GM21717 (cell line): ENCODE measurements at regions not wholly inside any gene's neighbourhood (a gene's known extent, or its start where the extent isn't known, plus 50 kb on each side); places are given as distances from the start of the nearest gene placed in this dataset.
A peak's percentile ranks its signal among the peaks of the same experiment; 100 is the strongest.
"Not testable (repeated sequence)": the region's sequence is repeated elsewhere in the genome, so short reads cannot be mapped to it uniquely, and the experiment has no call there.

Experiments
- ATAC-seq: cut with Tn5 transposase; IDR thresholded peaks from one replicate; pipeline ENCODE4 v1.9.1; 2021; ENCODE audit warnings: mild to moderate bottlenecking, moderate library complexity; ENCODE audit not compliant: unreplicated experiment

DNA sequence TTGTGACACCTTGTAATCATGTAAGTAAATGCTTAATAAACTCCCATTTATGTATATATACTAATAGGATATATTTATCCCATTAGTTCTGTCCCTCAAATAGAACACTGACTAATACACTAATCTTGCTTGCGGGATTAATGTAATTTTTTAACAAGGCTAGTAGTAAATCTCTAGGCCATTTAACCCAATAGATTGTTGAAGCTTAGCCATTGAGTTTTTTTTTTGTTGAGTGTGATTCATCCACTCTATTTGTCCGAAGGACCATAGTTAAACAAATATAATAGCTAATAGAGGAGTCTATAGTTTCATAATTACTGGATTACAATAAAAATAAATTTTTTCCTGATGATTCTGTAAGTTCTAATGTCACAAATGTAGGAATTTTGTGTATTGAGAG is 474.4 kb downstream of the CDH9 start:
- no peak for ATAC-seq

DNA sequence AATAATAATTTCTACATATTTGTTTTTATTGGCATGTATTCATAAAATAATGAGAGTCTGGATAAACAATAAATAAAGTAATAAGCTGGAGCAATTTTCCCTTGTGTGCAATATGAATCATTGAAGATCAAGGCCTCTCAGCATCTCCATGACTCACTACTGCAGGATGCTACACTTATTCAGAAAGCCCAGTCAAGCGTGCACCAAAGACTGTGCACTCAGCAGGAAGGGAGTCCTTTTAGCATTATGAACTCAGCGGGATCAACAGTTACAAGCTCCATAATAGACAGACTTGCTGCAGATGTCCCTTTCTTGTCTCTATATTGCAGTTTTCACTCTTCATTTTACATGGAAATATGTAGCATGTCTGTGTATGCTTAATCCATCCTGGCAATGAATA is 485.3 kb downstream of the CDH9 start:
- ATAC-seq: no peak

DNA sequence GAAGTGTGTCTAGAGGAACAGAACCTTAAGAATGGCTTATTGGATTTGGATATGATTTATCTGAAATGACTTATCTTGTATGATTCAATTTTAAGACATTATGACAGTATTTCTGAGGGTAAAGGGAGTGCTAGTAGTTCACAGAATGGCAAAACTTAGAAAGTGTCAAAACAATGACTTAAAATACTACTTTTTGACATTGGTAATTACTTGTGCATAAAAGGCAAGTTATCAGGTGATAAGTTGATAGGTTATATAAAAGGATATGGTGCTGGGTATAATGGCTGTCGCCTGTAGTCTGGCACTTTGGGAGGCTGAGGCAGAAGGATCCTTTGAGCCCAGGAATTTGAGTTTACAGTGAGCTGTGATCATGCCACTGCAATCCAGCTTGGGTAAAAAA is 494.4 kb downstream of the CDH9 start:
- ATAC-seq: no peak

DNA sequence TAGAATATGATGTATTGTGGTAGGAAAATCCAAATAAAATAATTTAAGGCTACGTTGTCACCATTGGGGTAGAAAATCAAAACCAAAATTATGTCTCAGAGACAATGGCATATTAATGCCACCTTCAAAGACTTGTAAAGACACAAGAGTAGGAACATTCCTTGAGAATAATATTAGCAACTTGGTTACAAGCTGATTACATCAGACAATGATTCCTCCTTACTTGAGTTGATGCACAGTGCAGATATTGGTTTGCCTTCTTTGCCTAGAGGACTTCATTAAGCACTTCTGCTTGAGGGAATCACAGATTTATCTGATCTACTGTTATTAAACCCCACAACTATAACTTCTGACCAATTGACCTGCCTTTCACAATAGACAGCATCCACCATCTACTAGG is 500.2 kb downstream of the CDH9 start:
- no peak for ATAC-seq

DNA sequence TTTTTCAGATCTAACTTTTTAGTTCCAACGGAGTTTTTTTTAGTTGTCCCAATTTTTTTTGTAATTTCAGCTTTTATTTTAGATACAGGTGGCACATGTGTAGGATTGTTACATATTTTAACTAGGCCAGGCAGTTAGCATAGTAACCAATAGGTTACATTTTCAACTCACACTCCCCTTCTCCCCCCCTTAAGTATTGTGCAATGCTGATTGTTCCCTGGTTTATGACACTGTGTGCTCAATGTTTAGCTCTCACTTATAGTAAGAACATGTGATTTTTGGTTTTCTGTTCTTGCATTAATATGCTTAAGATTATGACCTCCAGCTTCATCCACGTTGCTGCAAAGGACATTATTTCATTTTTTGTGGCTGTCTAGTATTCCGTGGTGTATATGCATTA is 503.2 kb downstream of the CDH9 start:
- ATAC-seq: no peak

DNA sequence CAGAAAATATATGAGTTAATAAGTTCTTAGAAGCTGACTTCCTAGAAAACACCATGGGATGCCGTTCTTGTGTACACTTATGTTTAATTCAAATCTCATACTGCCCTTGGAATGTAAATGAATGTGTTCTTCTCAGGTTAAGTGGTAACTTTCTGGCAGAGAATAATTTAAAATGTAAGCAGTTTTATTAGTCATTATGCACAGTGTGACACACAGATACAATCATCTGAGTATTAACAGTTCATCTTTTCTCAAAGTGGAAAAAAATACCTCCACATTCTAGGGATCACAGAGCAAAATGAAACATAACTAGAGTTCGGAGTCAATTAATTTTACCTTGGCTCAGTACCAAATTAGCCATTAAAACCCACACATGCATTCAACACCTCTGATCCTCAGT is 508.1 kb downstream of the CDH9 start:
- no peak for ATAC-seq

DNA sequence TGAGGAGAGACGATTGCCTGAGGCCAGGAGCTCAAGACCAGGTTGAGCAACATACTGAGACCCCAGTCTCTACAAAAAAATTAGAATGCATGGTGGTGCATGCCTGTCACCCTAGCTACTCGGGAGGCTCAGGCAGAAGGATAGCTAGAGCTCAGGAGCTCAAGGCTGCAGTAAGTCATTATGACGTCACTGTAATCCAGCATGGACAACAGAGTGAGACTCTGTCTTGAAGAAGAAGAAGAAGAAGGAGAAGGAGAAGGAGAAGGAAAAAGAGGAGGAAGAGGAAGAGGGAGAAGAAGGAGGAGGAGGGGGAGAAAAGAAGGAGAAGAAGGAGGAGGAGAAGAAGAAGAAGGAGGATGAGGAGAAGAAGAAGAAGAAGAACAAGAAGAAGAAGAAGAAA is 519.1 kb downstream of the CDH9 start:
- ATAC-seq: no peak

DNA sequence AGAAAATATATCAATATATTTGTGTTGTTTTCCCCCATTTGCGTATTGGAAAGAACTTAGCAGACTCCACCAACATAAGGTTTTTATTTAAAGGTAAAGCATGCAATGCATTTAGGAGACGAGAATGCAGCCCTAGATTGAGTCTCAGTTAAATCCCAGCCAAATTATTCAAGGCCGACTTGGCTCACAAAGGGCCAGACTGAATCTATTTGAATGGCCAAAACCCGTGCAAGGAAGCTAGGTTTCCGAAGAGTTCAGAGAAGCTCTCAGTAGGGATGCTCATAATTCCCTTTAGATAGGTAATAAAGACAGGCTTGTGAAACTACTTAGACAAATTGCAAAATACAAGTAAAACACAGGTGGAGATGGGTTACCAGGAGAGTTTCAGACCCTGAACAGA is 520.3 kb downstream of the CDH9 start:
- ATAC-seq: no peak

DNA sequence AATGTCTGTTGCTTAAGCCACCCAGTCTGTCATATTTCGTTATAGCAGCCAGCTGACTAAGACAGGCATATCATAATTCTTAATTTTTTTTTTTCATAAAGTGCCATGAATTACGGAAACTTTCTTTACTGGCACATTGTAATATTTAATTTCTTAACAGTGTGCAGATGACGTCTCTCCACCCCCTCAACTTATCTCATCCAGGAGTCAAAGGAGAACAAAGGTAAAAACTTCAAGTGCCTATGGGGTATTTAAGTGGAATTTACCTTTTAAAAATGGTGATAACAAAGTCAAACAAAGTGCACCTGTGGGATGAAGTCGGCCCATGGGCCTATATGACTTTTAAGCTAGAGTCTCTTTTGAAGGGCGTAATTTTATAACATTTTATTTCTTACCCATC is 539.4 kb downstream of the CDH9 start:
- ATAC-seq: no peak

DNA sequence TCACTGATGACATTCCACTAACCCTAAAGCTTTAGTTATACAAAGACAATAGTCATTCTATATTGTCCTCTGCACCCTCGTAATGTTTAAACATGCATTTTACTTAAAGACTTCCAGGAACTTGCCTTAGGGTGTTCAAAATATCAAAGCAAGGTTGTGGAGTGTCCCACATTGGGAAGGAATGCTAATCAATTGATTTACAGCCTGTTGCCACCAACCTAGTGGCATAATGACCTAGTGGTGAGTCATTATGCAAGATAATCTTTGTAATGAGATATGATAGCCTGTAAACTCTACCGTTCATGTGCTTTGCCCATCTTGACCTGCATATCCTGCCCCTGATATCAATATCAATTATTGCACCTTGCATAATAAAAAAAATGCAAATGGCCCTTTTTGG is 542.9 kb downstream of the CDH9 start:
- no peak for ATAC-seq

DNA sequence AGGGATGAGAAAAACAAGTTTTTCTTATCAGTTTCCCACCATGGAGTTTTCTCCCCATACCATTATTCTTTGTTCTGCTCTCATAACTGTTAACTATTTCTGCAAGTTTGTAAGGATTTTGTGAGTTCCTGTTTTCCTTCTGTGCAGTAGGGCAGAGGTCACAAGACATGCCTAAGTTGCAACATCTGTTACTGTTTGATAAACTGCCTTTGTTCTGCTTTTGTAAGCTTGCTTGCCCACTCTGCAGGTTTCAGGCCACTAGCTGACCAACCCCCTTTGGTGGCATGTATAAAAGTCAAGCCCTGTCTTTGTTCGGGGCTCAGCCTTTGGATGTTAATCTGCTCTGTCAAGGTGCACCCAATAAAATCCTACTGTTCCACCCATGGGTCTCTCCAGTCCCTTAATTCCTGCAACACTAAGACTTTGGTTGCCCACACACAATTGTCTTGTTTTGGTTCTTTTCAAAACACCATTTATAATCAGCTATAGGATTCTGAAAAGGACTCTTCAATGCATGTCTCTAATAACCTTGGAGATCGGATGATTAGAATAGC is 545.4 kb downstream of the CDH9 start:
- ATAC-seq: no peak

DNA sequence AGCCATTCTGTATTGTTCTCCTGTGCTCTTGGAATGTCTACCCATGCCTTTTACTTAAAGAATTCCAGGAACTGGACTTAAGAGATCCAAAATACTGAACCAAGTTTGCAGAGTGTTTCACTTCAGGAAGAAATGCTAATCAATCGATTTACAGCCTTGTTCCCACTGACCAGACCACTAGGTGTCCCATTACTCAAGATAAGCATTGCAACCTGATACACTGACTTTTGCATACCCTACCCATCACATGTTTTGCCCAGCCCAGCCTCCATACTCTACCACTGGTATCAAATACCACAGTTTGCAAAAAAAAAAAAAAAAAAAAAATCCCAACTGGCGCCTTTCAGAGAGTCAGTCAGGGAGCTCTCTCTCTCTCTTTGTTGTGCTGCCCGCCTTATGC is 550.8 kb downstream of the CDH9 start:
- ATAC-seq: no peak

DNA sequence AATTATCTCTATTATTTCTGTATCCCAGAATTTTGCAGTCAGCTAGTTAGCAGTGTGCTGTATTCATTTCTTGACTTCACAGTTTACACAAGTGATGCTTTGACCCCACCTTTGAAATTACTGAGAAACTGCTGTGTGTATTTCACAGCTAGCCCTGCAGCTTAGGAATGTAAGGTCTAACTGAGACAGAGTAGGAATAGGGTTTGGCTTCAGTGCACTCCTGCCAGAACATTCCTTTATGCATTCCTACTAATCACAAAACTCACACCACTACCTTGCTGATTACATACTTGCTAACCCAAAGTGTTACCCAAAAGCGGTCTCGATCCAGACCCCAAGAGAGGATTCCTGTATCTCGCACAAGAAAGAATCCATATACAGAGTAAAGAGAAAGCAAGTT is 551.8 kb downstream of the CDH9 start:
- no peak for ATAC-seq

DNA sequence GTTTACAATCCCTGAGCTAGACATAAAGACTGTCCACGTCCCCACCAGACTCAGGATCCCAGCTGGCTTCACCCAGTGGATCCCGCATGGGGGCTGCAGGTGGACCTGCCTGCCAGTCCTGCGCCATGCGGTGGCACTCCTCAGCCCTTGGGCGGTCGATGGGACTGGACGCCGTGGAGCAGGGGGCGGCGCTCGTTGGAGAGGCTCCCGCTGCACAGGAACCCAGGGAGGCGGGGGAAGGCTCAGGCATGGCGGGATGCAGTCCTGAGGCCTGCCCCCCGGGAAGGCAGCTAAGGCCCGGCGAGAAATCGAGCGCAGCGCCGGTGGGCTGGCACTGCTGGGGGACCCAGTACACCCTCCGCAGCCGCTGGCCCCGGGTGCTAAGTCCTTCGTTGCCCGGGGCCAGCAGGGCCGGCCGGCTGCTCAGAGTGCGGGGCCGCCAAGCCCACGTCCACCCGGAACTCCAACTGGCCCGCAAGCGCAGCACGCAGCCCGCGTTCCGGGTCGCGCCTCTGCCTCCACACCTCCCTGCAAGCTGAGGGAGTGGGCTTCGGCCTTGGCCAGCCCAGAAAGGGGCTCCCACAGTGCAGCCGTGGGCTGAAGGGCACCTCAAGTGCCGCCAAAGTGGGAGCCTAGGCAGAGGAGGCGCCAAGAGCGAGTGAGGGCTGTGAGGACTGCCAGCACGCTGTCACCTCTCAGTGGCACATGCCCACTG is 553.1 kb downstream of the CDH9 start:
- not testable (repeated sequence) for ATAC-seq

DNA sequence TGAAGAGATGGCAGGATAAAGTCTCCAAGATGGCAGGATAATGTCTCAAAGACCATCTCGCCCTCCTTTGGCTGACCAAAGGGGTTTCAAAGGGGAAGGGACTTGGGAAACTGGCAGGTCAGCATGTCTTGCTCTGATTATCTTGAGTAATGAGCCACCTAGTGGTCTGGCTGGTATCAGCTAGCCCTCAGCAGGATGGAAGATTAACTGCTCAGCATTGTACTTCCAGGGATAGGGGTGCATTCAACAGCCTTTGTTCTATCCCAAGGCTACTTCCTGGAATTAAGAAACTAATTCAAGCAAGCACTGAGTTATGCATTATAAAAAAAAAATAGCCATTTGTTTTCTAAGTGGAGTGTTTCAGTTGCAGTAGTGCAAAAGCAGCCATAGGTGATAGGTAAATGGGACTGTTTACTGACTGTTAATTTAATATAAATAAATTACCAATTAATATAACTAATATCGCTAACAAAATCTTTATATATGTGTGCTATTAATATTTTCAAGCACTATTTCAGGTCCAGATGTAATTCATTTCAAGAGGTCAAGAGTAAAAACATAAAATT is 555.5 kb downstream of the CDH9 start:
- peak; percentile 77 for ATAC-seq

DNA sequence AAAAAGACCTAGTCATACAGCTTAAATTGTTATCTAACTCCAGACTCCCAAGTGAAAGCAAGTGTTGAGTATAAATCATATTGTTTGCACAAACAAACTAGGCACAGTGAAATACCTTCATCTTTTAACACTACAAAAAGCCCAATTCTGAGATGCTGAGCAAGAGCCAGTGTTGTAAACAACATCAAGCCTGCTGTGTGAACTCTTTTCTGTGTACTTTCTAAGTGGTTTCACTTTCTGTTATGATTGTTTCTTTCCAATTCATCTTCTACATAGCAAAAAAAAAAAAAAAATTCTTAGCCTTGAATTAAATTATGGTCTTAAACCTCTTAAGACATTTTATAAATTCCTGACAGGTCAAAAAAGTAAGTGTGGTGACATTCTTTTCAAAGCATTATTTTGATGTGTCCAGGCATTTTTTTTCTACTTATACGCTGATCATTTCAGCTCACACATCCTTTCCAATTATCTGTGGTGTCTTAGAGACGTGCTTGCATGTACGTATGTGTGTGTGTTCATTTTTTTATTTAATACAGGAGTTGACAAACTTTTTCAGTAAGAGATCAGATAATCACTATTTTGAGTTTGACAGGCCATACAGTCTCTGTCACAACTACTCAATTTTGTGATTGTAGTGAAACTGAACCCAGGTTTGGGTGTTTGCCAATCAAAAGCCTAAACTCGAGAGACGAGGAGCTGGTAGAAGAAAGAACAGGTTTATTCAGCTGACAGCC is 556.1 kb downstream of the CDH9 start:
- peak; percentile 19 for ATAC-seq

DNA sequence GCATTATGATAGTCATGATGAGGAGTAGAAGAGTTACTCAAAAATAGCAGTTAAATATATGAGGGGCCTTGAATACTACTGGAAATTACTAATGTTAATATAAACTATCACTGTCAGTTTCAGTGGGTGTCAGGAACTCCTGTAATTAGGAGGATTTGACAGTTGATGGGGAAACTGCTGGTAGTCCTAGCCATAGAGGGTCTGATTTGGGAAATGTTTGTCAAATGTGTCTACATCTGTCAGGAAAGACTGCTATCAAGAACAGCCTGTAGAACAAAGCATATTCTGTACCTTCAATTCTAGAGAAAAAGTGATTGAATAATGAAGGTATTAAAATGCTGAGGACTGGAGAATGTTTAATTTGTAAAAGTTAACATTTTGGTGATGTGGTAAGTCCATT is 567.9 kb downstream of the CDH9 start:
- ATAC-seq: no peak

DNA sequence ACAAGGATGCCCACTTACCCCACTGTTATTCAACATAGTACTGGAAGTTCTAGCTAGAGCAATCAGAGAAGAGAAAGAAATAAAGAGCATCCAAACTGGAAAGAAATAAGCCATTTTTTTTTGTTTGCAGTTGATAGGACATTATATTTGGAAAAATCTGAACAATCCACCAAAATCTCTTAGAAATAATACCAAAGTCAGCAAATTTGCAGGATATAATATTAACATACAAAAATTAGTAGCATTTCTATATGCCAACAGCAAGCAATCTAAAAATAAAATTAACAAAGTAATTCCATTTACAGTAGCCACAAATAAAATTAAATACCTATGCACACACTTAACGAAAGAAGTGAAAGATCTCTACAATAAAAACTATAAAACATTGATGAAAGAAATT is 599.3 kb downstream of the CDH9 start:
- no peak for ATAC-seq

DNA sequence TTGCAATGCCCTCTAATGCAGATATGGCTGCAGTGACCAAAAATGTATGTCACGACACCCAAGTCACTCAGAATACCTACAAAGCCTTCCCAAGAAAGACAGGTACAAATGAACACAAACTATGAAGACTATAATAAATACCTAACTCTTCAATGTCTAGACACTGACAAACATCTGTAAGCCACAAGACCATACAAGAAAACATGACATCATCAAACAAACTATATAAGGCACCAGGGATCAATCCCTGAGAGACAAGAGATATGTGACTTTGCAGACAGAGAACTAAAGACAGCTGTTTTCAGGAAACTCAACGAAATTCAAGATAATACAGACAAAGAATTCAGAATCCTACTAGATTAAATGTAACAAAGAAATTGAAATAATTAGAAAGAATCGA is 603.7 kb downstream of the CDH9 start:
- no peak for ATAC-seq

DNA sequence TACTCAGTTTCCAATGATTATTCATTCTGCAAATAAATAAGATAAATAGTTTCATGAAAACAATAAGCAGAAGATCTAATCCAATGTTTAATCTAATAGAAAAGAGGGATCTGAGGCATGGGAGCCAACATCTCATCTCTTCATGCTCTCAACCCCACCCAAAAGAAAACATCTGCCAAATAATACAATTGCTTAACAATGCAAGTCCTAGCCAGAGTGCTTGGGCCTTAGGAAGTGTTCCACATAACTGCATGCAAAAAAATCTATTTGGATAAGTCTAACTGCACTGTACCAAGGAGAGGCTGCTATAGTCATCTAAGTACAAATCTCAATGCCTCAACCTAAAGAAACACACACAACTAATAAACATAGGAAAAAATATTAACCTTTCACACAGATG is 606.0 kb downstream of the CDH9 start:
- ATAC-seq: no peak

DNA sequence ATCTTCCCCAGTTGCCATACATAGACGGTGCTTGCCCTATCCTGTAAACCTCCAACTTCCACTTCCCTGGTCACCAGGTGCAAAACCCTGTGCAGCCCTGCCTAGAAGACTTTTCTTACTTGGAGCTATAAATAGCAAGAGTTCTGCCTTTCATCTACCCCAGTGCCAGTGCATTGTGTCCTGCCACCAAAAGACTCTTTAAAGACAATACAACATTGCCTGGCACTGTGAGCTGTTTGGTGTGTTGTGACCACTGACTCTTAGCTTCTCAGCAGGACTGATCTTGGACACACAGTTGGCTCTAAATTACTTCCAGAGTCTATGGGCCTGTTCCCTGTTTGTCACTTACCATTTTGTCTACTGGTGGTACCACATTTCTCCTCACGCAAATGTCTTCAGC is 608.1 kb downstream of the CDH9 start:
- no peak for ATAC-seq

DNA sequence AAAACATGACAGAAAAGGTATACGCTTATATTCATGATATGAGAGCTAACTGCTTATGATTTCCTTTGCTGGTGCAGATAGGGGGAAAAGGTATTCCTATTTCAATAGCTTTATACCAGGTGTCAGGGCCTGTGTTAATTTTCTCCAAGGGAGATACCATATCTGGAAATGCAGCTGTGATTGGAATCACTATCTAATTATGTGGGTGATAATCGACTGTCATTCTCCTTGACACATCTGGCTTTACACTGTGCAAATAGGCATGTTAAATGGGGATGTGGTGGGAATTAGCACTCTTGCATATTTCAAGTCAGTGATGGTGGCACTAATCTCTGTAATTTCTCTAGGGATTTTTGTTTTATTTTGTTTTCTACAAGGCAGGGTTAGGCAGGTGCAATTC is 611.1 kb downstream of the CDH9 start:
- ATAC-seq: no peak
